ENCODE measurements at regions not wholly inside any gene's neighbourhood (a gene's known extent, or its start where the extent isn't known, plus 50 kb on each side); places are given as distances from the start of the nearest gene placed in this dataset.

- ChIA-PET POLR2A (no interaction called here), CTCF (interaction anchor here (0.7 kb wide), 1 partner anchor 15 kb away, joined by 3 read pairs; no protein-coding TSS in a partner anchor)
- FAIRE-seq, result no peak
- 90% methylated on average over 5 of the region's 5 CpGs for WGBS (ENCODE audit: missing lambda C conversion rate)
- no peak for DNase-seq (ENCODE audit: low read depth in 1 of 2, low spot score in 1 of 2)
- no peaks in the 10 kb centered on the region for H3K9me3 ChIP-seq
- no peak for TF ChIP-seq CHD2 (IDR thresholded peaks at IDR 0.05; ENCODE audit: low read length, partially characterized antibody)
- no peak for TF ChIP-seq HOXB13 (CRISPR knock-in tag; IDR thresholded peaks at IDR 0.05; ENCODE audit: low read depth)
- no peak for TF ChIP-seq MAX (IDR thresholded peaks at IDR 0.05)
- TF ChIP-seq ESRRA (IDR thresholded peaks at IDR 0.05; ENCODE audit: borderline replicate concordance, low read length), result no peak
- TF ChIP-seq ZFP36 (IDR thresholded peaks at IDR 0.05; ENCODE audit: borderline replicate concordance, partially characterized antibody), result no peak
- no peak for TF ChIP-seq JUN (IDR thresholded peaks at IDR 0.05)
- TF ChIP-seq E2F6 (IDR thresholded peaks at IDR 0.05; ENCODE audit: borderline replicate concordance, low read depth), result no peak
- TF ChIP-seq NFE2L2 (conservative IDR thresholded peaks at IDR 0.05; ENCODE audit: low read length), result no peak
- no peak for TF ChIP-seq FOXS1 (CRISPR knock-in tag; IDR thresholded peaks at IDR 0.05)
- no peak for TF ChIP-seq EHF (CRISPR knock-in tag; IDR thresholded peaks at IDR 0.05)
- no peak for TF ChIP-seq MAZ (IDR thresholded peaks at IDR 0.05; ENCODE audit: borderline replicate concordance, low read depth, low read length)
- no peak for TF ChIP-seq CBX8 (IDR thresholded peaks at IDR 0.05)
- no peak for TF ChIP-seq BCL3 (IDR thresholded peaks at IDR 0.05)
- TF ChIP-seq CTCF (IDR thresholded peaks at IDR 0.05), result no peak
- no peak overlapping the region for H3K27ac ChIP-seq
- H3K4me1 ChIP-seq, result no peaks in the 10 kb centered on the region
- no peak for ATAC-seq
- H3K4me3 ChIP-seq, result no peak overlapping the region
- no peak overlapping the region for H3K4me2 ChIP-seq
These were observed 84.7 kb upstream of the HIVEP3 start for GRCh38 chr1:42003433-42003832.

- FAIRE-seq (no peak), DNase-seq (ENCODE audit: low read depth in 1 of 2, low spot score in 1 of 2) (no peak), ATAC-seq (no peak)
- Histone ChIP-seq H3K9me3 (no peaks in the 10 kb centered on the region), H3K27ac (no peak overlapping the region), H3K4me1 (no peaks in the 10 kb centered on the region), H3K4me3 (no peak overlapping the region), H3K4me2 (no peak overlapping the region)
- POLR2A ChIA-PET, result no interaction called here
- CTCF ChIA-PET, result no interaction called here
- WGBS (ENCODE audit: missing lambda C conversion rate), result 90% methylated on average over 2 of the region's 4 CpGs
- TF ChIP-seq GATA3 (IDR thresholded peaks at IDR 0.05; ENCODE audit: borderline replicate concordance) (no peak), HES2 (IDR thresholded peaks at IDR 0.05) (no peak), RNF2 (IDR thresholded peaks at IDR 0.05; ENCODE audit: borderline replicate concordance, low read depth) (no peak), TFCP2L1 (CRISPR knock-in tag; IDR thresholded peaks at IDR 0.05) (no peak), PHF8 (IDR thresholded peaks at IDR 0.05; ENCODE audit: borderline replicate concordance, low read depth) (no peak), KDM5A (IDR thresholded peaks at IDR 0.05) (no peak), HEYL (CRISPR knock-in tag; IDR thresholded peaks at IDR 0.05) (no peak), BCL3 (IDR thresholded peaks at IDR 0.05) (no peak), FOSL2 (IDR thresholded peaks at IDR 0.05) (no peak), FOSL2 (CRISPR knock-in tag; IDR thresholded peaks at IDR 0.05) (no peak), ATOH8 (CRISPR knock-in tag; IDR thresholded peaks at IDR 0.05; ENCODE audit: low read depth) (no peak), CHD4 (IDR thresholded peaks at IDR 0.05; ENCODE audit: borderline replicate concordance) (no peak), CEBPB (IDR thresholded peaks at IDR 0.05) (no peak), RCOR1 (IDR thresholded peaks at IDR 0.05; ENCODE audit: low read depth, low read length) (no peak), CBX8 (IDR thresholded peaks at IDR 0.05) (no peak), ZC3H11A (IDR thresholded peaks at IDR 0.05) (no peak), KDM1A (IDR thresholded peaks at IDR 0.05; ENCODE audit: low read depth) (no peak), CBX2 (IDR thresholded peaks at IDR 0.05; ENCODE audit: borderline replicate concordance, low read depth) (no peak), ZSCAN20 (CRISPR knock-in tag; IDR thresholded peaks at IDR 0.05) (no peak), RARB (CRISPR knock-in tag; IDR thresholded peaks at IDR 0.05) (no peak)
These were observed 83.5 kb upstream of the HIVEP3 start for GRCh38 chr1:42002220-42002619.
